ENCODE measurements at regions not wholly inside any gene's neighbourhood (a gene's known extent, or its start where the extent isn't known, plus 50 kb on each side); places are given as distances from the start of the nearest gene placed in this dataset.

DNA sequence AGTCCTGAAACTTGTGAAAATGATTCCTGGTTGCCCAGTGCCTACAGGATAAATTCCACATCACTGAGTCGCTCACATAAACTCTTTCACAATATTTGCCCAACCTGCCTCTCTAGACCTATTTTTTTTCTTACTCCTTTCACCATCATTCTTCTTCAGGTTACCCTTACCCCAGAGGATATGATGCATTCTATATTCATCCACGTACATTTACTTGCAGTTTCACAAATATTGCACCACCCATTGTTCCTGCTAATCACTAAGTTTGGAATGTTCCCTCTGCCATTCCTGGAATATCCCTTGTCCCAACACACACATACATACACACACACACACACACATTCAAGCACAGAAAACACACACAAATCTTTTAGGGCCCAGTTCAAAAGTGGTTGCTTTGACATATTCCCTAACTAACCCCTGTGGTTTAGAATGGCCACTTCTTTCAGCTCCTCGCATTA lies 379.5 kb downstream of the ETS1 start:
- H3K4me3 ChIP-seq (ENCODE audit: low read length) = no peak overlapping the region
- H3K27ac ChIP-seq (ENCODE audit: low read depth, low read length) = no peak overlapping the region
- POLR2A ChIA-PET = no interaction called here
- DNase-seq (no peak), ATAC-seq (no peak)
- no peaks in the 10 kb centered on the region for H3K27me3 ChIP-seq (ENCODE audit: control insufficient read depth in 2 of 2, insufficient read depth in 2 of 2, low read length in 2 of 2)
- no peaks in the 10 kb centered on the region for H3K27me3 Mint-ChIP-seq
- peaks cover 0 to 12% (median 5%) of the 10 kb centered on the region in 5 donors for H3K36me3 Mint-ChIP-seq
- no peaks in the 10 kb centered on the region for H3K36me3 ChIP-seq (ENCODE audit: control insufficient read depth in 2 of 3, insufficient read depth in 3 of 3, low read length in 3 of 3)
- CTCF ChIA-PET = interaction anchor here (0.8 to 1.3 kb wide), 2 partner anchors 424 to 623 kb away, joined by 3 to 4 read pairs; no protein-coding TSS in a partner anchor
- H3K9me3 Mint-ChIP-seq = peaks cover 0 to 16% (median 4%) of the 10 kb centered on the region in 11 donors
- H3K4me1 Mint-ChIP-seq = no peaks in the 10 kb centered on the region
- H3K4me1 ChIP-seq (ENCODE audit: control insufficient read depth in 2 of 2, insufficient read depth in 2 of 2, low read length in 2 of 2) = no peaks in the 10 kb centered on the region
- H3K4me3 Mint-ChIP-seq = no peak overlapping the region
- H3K27ac Mint-ChIP-seq = no peak overlapping the region
- no peaks in the 10 kb centered on the region for H3K9me3 ChIP-seq (ENCODE audit: control insufficient read depth in 2 of 3, low read length in 3 of 3)
- intact Hi-C loops (cut with micrococcal nuclease) = no loop called here

DNA sequence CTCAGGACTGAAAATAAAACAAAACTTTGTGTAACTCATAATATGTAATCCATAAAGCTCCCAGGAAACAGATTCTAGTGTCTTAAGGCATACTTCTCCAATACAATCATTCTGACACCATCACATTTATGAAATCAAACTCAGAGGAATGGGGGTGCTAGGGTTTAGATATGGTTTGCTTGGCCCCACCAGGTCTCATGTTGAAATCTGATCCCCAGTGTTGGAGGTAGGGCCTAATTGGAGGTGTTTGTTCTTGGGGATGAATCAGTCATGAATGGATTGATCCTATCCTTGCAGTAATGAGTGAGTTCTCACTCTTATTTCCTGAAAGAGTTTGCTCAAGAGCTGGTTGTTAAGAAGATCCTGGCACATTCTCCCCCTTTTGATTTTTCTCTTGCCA lies 380.9 kb downstream of the ETS1 start:
- Mint-ChIP-seq H3K9me3 (peaks cover 0 to 16% (median 4%) of the 10 kb centered on the region in 11 donors), H3K4me3 (no peak overlapping the region), H3K27ac (no peak overlapping the region), H3K4me1 (peaks cover 0 to 5% (median 0%) of the 10 kb centered on the region in 7 donors), H3K27me3 (no peaks in the 10 kb centered on the region), H3K36me3 (peaks cover 0 to 12% (median 5%) of the 10 kb centered on the region in 5 donors)
- H3K4me3 ChIP-seq (ENCODE audit: low read length) = no peak overlapping the region
- ChIA-PET POLR2A (no interaction called here), CTCF (interaction anchor here (1.1 to 1.3 kb wide), 2 partner anchors 8 to 425 kb away, joined by 3 to 4 read pairs; no protein-coding TSS in a partner anchor)
- no peaks in the 10 kb centered on the region for H3K4me1 ChIP-seq (ENCODE audit: control insufficient read depth in 2 of 2, insufficient read depth in 2 of 2, low read length in 2 of 2)
- H3K9me3 ChIP-seq (ENCODE audit: control insufficient read depth in 2 of 3, low read length in 3 of 3) = no peaks in the 10 kb centered on the region
- no peak for DNase-seq
- no peak overlapping the region for H3K27ac ChIP-seq (ENCODE audit: low read depth, low read length)
- ATAC-seq = no peak
- intact Hi-C loops (cut with micrococcal nuclease) = no loop called here
- no peaks in the 10 kb centered on the region for H3K36me3 ChIP-seq (ENCODE audit: control insufficient read depth in 2 of 3, insufficient read depth in 3 of 3, low read length in 3 of 3)
- H3K27me3 ChIP-seq (ENCODE audit: control insufficient read depth in 2 of 2, insufficient read depth in 2 of 2, low read length in 2 of 2) = no peaks in the 10 kb centered on the region

DNA sequence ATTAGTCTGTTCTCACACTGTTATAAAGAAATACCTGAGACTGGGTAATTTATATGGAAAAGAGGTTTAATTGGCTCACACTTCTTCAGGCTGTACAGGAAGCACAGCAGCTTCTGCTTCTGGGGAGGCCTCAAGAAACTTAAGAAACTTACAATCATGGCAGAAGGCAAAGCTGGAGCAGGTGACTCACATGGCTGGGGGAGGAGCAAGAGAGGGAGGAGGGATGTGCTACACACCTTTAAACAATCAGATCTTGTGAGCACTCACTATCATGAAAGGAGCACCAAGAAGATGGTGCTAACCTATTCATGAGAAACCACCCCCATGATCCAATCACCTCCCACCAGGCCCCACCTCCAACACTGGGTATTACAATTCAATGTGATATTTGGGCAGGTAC lies 381.6 kb downstream of the ETS1 start:
- Mint-ChIP-seq H3K4me3 (no peak overlapping the region), H3K9me3 (peaks cover 0 to 16% (median 4%) of the 10 kb centered on the region in 11 donors), H3K27ac (no peak overlapping the region), H3K36me3 (peaks cover 0 to 12% (median 5%) of the 10 kb centered on the region in 5 donors), H3K4me1 (peaks cover 0 to 7% (median 2%) of the 10 kb centered on the region in 7 donors), H3K27me3 (no peaks in the 10 kb centered on the region)
- DNase-seq (no peak), ATAC-seq (no peak)
- Histone ChIP-seq H3K4me1 (ENCODE audit: control insufficient read depth in 2 of 2, insufficient read depth in 2 of 2, low read length in 2 of 2) (no peaks in the 10 kb centered on the region), H3K4me3 (ENCODE audit: low read length) (no peak overlapping the region), H3K36me3 (ENCODE audit: control insufficient read depth in 2 of 3, insufficient read depth in 3 of 3, low read length in 3 of 3) (no peaks in the 10 kb centered on the region), H3K27me3 (ENCODE audit: control insufficient read depth in 2 of 2, insufficient read depth in 2 of 2, low read length in 2 of 2) (no peaks in the 10 kb centered on the region), H3K27ac (ENCODE audit: low read depth, low read length) (no peak overlapping the region), H3K9me3 (ENCODE audit: control insufficient read depth in 2 of 3, low read length in 3 of 3) (no peaks in the 10 kb centered on the region)
- intact Hi-C loops (cut with micrococcal nuclease) = no loop called here
- ChIA-PET CTCF (no interaction called here), POLR2A (no interaction called here)

DNA sequence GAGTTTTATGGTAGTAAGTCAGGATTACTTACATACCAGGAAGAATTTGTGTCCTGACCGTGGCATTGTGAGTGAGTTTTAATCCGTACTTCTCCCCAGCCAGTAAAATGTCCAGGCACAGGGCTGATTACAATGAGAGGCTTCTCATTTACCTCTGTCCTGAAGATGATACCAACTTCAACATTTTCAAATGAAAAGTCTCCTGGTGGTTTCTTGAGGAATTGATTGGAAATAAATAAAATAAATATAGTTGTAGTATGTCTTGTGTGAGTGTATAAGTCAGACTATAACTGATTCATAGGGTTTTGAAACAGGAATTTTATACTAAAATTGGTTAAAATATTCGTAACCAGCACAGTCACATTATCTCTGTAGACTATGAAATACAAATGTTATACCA lies 382.5 kb downstream of the ETS1 start:
- H3K36me3 Mint-ChIP-seq = peaks cover 0 to 12% (median 5%) of the 10 kb centered on the region in 5 donors
- peaks cover 0 to 9% (median 4%) of the 10 kb centered on the region in 7 donors for H3K4me1 Mint-ChIP-seq
- no peaks in the 10 kb centered on the region for H3K27me3 ChIP-seq (ENCODE audit: control insufficient read depth in 2 of 2, insufficient read depth in 2 of 2, low read length in 2 of 2)
- intact Hi-C loops (cut with micrococcal nuclease) = no loop called here
- H3K36me3 ChIP-seq (ENCODE audit: control insufficient read depth in 2 of 3, insufficient read depth in 3 of 3, low read length in 3 of 3) = no peaks in the 10 kb centered on the region
- H3K4me3 ChIP-seq (ENCODE audit: low read length) = no peak overlapping the region
- no peak overlapping the region for H3K27ac ChIP-seq (ENCODE audit: low read depth, low read length)
- CTCF ChIA-PET = no interaction called here
- POLR2A ChIA-PET = interaction anchor here (0.5 kb wide), 1 partner anchor 135 kb away, joined by 3 read pairs; no protein-coding TSS in a partner anchor
- no peak overlapping the region for H3K27ac Mint-ChIP-seq
- peaks cover 0 to 5% of the 10 kb centered on the region in 2 donors for H3K4me1 ChIP-seq (ENCODE audit: control insufficient read depth in 2 of 2, insufficient read depth in 2 of 2, low read length in 2 of 2)
- no peaks in the 10 kb centered on the region for H3K9me3 ChIP-seq (ENCODE audit: control insufficient read depth in 2 of 3, low read length in 3 of 3)
- no peak overlapping the region for H3K4me3 Mint-ChIP-seq
- no peaks in the 10 kb centered on the region for H3K27me3 Mint-ChIP-seq
- no peak for ATAC-seq
- no peak for DNase-seq
- peaks cover 0 to 16% (median 4%) of the 10 kb centered on the region in 11 donors for H3K9me3 Mint-ChIP-seq

DNA sequence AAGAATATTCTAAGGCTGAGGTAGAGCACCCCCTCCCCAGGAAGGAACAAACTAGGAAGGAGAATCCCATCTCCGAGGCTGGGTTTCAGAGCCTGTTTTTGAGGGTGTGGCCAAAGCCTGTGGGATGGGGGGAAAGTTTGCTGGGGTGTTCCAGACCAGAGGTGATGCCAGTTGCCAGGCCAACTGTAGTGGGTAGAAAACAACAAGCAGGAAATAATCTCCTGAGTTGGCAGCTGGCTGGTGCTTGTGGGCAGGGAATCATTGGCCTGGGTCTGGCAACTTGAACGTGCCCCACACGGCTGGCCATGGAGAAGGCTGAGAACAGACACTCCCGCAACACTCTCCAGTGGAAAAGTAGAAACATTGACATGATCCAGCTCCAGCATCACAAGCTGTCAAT lies 385.6 kb downstream of the ETS1 start:
- POLR2A ChIA-PET = interaction anchor here (1.1 kb wide), 1 partner anchor 85 kb away, joined by 3 read pairs; no protein-coding TSS in a partner anchor
- Histone ChIP-seq H3K36me3 (ENCODE audit: control insufficient read depth in 2 of 3, insufficient read depth in 3 of 3, low read length in 3 of 3) (no peaks in the 10 kb centered on the region), H3K27ac (ENCODE audit: low read depth, low read length) (no peak overlapping the region), H3K27me3 (ENCODE audit: control insufficient read depth in 2 of 2, insufficient read depth in 2 of 2, low read length in 2 of 2) (no peaks in the 10 kb centered on the region), H3K9me3 (ENCODE audit: control insufficient read depth in 2 of 3, low read length in 3 of 3) (no peaks in the 10 kb centered on the region), H3K4me1 (ENCODE audit: control insufficient read depth in 2 of 2, insufficient read depth in 2 of 2, low read length in 2 of 2) (peaks cover 0 to 5% of the 10 kb centered on the region in 2 donors), H3K4me3 (ENCODE audit: low read length) (no peak overlapping the region)
- H3K36me3 Mint-ChIP-seq = peaks cover 0 to 8% (median 2%) of the 10 kb centered on the region in 5 donors
- H3K4me1 Mint-ChIP-seq = peaks cover 0 to 9% (median 5%) of the 10 kb centered on the region in 7 donors
- H3K4me3 Mint-ChIP-seq = no peak overlapping the region
- ATAC-seq (no peak), DNase-seq (no peak)
- H3K9me3 Mint-ChIP-seq = peaks cover 0 to 9% (median 4%) of the 10 kb centered on the region in 11 donors
- intact Hi-C loops (cut with micrococcal nuclease) = no loop called here
- H3K27me3 Mint-ChIP-seq = no peaks in the 10 kb centered on the region
- CTCF ChIA-PET = interaction anchor here (0.6 to 1.0 kb wide), 2 partner anchors 24 to 430 kb away, joined by 3 read pairs; no protein-coding TSS in a partner anchor
- H3K27ac Mint-ChIP-seq = no peak overlapping the region

DNA sequence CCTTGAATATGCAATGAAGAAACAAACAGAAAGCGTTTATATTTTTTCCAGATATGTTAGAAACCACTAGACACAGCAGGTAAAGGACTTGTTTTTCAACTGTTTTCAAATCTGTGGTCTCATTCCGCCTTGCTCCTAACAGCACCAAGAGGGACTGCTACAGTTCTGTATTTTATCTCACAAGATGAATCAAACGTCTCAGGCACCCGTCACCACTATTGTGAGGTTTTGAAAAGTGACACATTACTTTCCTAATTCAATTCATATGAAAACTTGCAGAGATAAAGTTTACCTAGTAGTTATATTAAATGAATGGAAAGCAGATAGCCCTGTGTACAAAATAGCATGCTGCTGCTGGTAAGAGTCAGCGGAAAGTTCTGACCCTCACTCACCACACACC lies 386.3 kb downstream of the ETS1 start:
- peaks cover 0 to 2% (median 0%) of the 10 kb centered on the region in 5 donors for H3K27me3 Mint-ChIP-seq
- H3K27me3 ChIP-seq (ENCODE audit: control insufficient read depth in 2 of 2, insufficient read depth in 2 of 2, low read length in 2 of 2) = no peaks in the 10 kb centered on the region
- intact Hi-C loops (cut with micrococcal nuclease) = no loop called here
- no peak overlapping the region for H3K4me3 Mint-ChIP-seq
- no peak overlapping the region for H3K27ac Mint-ChIP-seq
- H3K36me3 ChIP-seq (ENCODE audit: control insufficient read depth in 2 of 3, insufficient read depth in 3 of 3, low read length in 3 of 3) = no peaks in the 10 kb centered on the region
- DNase-seq (no peak), ATAC-seq (no peak)
- ChIA-PET POLR2A (no interaction called here), CTCF (interaction anchor here (0.6 to 1.0 kb wide), 2 partner anchors 24 to 431 kb away, joined by 3 read pairs; no protein-coding TSS in a partner anchor)
- H3K4me3 ChIP-seq (ENCODE audit: low read length) = no peak overlapping the region
- H3K9me3 Mint-ChIP-seq = peaks cover 0 to 6% (median 1%) of the 10 kb centered on the region in 11 donors
- no peak overlapping the region for H3K27ac ChIP-seq (ENCODE audit: low read depth, low read length)
- peaks cover 4 to 14% (median 8%) of the 10 kb centered on the region in 7 donors for H3K4me1 Mint-ChIP-seq
- no peaks in the 10 kb centered on the region for H3K9me3 ChIP-seq (ENCODE audit: control insufficient read depth in 2 of 3, low read length in 3 of 3)
- H3K36me3 Mint-ChIP-seq = peaks cover 0 to 5% (median 0%) of the 10 kb centered on the region in 5 donors
- peaks cover 0 to 5% of the 10 kb centered on the region in 2 donors for H3K4me1 ChIP-seq (ENCODE audit: control insufficient read depth in 2 of 2, insufficient read depth in 2 of 2, low read length in 2 of 2)

DNA sequence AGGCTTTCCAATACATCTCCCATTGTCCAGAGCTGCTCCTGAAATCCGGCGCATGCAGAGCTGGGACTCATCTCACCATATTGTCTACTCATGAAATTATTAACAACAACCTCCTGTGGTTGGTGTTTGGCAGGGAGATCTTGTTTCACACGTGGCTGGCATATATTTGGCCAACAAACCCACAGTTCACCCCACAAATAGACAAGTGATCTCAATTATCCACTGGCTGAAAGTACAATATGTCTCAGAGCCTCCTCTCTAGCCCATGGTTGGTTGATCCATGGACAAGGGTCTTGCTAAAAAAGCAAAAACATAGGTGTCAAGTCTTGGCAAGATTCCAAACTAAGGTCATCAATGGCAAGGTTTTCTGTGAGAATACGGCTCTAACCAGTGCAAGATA lies 386.9 kb downstream of the ETS1 start:
- H3K27ac Mint-ChIP-seq = no peak overlapping the region
- no peaks in the 10 kb centered on the region for H3K36me3 ChIP-seq (ENCODE audit: control insufficient read depth in 2 of 3, insufficient read depth in 3 of 3, low read length in 3 of 3)
- H3K27me3 ChIP-seq (ENCODE audit: control insufficient read depth in 2 of 2, insufficient read depth in 2 of 2, low read length in 2 of 2) = no peaks in the 10 kb centered on the region
- intact Hi-C loops (cut with micrococcal nuclease) = no loop called here
- H3K9me3 Mint-ChIP-seq = peaks cover 0 to under 1% (median 0%) of the 10 kb centered on the region in 11 donors
- DNase-seq = no peak
- peaks cover 0 to 2% (median 0%) of the 10 kb centered on the region in 5 donors for H3K27me3 Mint-ChIP-seq
- ATAC-seq = no peak
- H3K4me1 Mint-ChIP-seq = peaks cover 9 to 19% (median 13%) of the 10 kb centered on the region in 7 donors
- no peak overlapping the region for H3K4me3 ChIP-seq (ENCODE audit: low read length)
- peaks cover under 1 to 6% of the 10 kb centered on the region in 2 donors for H3K4me1 ChIP-seq (ENCODE audit: control insufficient read depth in 2 of 2, insufficient read depth in 2 of 2, low read length in 2 of 2)
- no peaks in the 10 kb centered on the region for H3K36me3 Mint-ChIP-seq
- POLR2A ChIA-PET = no interaction called here
- CTCF ChIA-PET = no interaction called here
- no peaks in the 10 kb centered on the region for H3K9me3 ChIP-seq (ENCODE audit: control insufficient read depth in 2 of 3, low read length in 3 of 3)
- H3K27ac ChIP-seq (ENCODE audit: low read depth, low read length) = no peak overlapping the region
- no peak overlapping the region for H3K4me3 Mint-ChIP-seq

Data from naive thymus-derived CD4-positive, alpha-beta T cell (primary cell).